HUES64 (cell line): ENCODE measurements at regions not wholly inside any gene's neighbourhood (a gene's known extent, or its start where the extent isn't known, plus 50 kb on each side); places are given as distances from the start of the nearest gene placed in this dataset.

ENCODE experiments used
- H3K27ac ChIP-seq: 2 replicates; pipeline ENCODE4 v1.7.0; 2013; ENCODE audit warnings: low read depth, low read length, inconsistent platforms
- H3K27me3 ChIP-seq: 2 replicates; pipeline ENCODE4 v1.6.1; 2013; ENCODE audit warnings: mild to moderate bottlenecking, low read length; ENCODE audit not compliant: insufficient read depth
- H3K36me3 ChIP-seq: 2 replicates; pipeline ENCODE4 v1.6.1; 2013; ENCODE audit warnings: mild to moderate bottlenecking, low read length; ENCODE audit not compliant: insufficient read depth
- H3K4me1 ChIP-seq: 2 replicates; pipeline ENCODE4 v1.6.1; 2013; ENCODE audit warnings: mild to moderate bottlenecking, low read length, moderate library complexity; ENCODE audit not compliant: insufficient read depth
- H3K4me3 ChIP-seq: 2 replicates; pipeline ENCODE4 v1.5.1; 2013; ENCODE audit warnings: mild to moderate bottlenecking, low read length, moderate library complexity
- H3K9ac ChIP-seq: 2 replicates; pipeline ENCODE4 v1.6.1; 2013; ENCODE audit warnings: mild to moderate bottlenecking, low read depth, low read length
- H3K9me3 ChIP-seq: 2 replicates; pipeline ENCODE4 v1.6.1; 2013; ENCODE audit warnings: low read depth, low read length; ENCODE audit not compliant: insufficient read depth
- WGBS: fragments of 150-250, 120-280 bp; methylation state at CpG from one replicate; pipeline ENCODE4 v1.1.7; 2013; ENCODE audit warnings: missing lambda C conversion rate; 5-methylcytosine and 5-hydroxymethylcytosine counted together

DNA sequence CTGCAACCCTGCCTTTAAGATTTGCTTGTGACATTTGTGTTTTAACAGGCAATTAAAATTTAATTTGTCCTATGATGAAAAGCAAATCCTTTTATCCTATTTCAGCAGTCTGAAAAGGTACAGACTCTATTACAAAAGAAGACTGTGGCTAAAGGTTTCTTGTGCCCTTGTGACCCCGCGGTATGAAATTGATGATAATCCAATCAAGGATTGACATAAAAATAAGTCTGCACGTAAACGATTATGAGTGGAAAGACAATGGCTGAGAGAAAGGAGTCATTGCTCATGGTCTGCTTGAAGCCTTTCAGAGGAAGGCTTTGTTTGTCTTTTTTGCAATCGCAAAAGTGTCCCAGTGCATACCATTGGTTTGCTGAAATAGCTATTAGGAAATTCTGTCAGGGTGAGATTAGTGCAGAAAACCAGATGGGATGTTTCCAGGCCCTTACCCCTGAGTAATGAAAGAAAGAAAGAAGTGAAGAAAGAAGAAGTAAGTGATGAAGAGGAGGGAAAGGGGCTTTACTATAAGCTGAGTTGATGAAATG lies 867.8 kb upstream of the CDH8 start:
- WGBS: 96% methylated on average over 5 of the region's 5 CpGs
- H3K4me3 ChIP-seq: no peak overlapping the region
- no peak overlapping the region for H3K27ac ChIP-seq
- no peak overlapping the region for H3K9ac ChIP-seq
- no peaks in the 10 kb centered on the region for H3K4me1 ChIP-seq
- no peaks in the 10 kb centered on the region for H3K9me3 ChIP-seq
- H3K27me3 ChIP-seq: no peaks in the 10 kb centered on the region
- no peaks in the 10 kb centered on the region for H3K36me3 ChIP-seq

DNA sequence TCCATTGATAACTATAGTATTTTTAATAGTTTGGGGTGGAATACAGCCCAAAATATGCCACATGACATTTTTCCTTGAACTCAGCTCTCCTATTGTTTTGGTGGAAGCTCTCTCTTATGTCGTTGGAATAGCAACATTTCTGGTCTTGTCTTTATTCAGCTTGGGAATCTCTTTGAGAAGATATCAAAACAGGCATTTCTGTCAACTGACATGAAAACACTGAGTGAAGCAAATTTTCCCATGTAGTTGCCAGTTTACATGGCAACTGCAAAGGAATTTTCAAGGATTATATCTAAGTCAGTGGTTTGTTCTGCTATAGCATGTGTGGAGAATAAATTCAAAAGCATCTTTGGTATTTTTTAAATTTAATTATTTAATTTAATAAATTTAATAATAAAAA lies 863.5 kb upstream of the CDH8 start:
- Histone ChIP-seq H3K4me1 (no peaks in the 10 kb centered on the region), H3K9ac (no peak overlapping the region)

DNA sequence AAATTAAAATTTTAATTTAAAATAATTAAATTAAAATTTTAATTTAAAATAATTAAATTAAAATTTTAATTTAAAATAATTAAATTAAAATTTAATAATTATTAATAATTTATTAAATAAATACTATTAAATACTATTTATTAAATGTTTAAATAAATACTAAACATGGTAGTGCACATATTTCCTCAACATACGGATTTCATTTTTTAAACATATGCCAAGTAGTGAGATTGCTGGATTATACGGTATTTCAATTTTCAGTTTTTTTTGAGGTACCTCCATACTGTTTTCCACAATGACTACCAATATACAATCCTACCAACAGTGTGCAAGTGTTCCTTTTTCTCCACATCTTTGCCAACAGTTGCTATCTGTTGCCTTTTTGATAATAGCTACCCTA lies 852.9 kb upstream of the CDH8 start:
- H3K9me3 ChIP-seq: peaks cover 5% of the 10 kb centered on the region; the same call in 1 of the 2 replicates
- no peaks in the 10 kb centered on the region for H3K4me1 ChIP-seq
- H3K27ac ChIP-seq: no peak overlapping the region
- no peak overlapping the region for H3K4me3 ChIP-seq
- no peaks in the 10 kb centered on the region for H3K36me3 ChIP-seq
- 100% methylated on average over 1 of the region's 2 CpGs for WGBS
- H3K27me3 ChIP-seq: no peaks in the 10 kb centered on the region
- H3K9ac ChIP-seq: no peak overlapping the region

More for the DNA sequence above, 863.5 kb upstream of the CDH8 start:
- no peak overlapping the region for H3K4me3 ChIP-seq
- 97% methylated on average over 1 of the region's 1 CpG for WGBS
- H3K36me3 ChIP-seq: no peaks in the 10 kb centered on the region
- no peak overlapping the region for H3K27ac ChIP-seq
- H3K27me3 ChIP-seq: no peaks in the 10 kb centered on the region
- no peaks in the 10 kb centered on the region for H3K9me3 ChIP-seq

DNA sequence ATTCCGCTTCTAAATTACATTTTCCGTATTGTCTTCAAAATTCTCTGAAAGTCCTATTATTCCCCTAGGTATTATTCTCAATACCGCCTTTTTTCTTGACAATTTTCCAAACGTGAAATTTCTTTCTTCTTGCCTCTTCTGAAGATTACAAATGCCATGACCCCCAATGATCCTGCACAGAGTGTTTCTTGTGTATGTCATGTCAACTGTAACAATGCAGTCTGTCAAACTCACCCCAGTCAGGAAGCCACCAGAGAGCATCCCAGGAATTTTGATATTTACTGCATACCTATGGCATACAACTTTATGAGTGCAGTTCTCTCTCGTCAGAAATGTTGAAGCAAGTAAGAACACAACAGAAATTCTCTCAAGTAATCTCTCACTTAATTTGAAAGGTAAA lies 847.3 kb upstream of the CDH8 start:
- no peak overlapping the region for H3K9ac ChIP-seq
- no peak overlapping the region for H3K27ac ChIP-seq
- H3K4me3 ChIP-seq: no peak overlapping the region
- H3K9me3 ChIP-seq: no peaks in the 10 kb centered on the region
- WGBS: 92% methylated on average over 5 of the region's 5 CpGs
- no peaks in the 10 kb centered on the region for H3K36me3 ChIP-seq
- H3K4me1 ChIP-seq: no peaks in the 10 kb centered on the region
- H3K27me3 ChIP-seq: no peaks in the 10 kb centered on the region

DNA sequence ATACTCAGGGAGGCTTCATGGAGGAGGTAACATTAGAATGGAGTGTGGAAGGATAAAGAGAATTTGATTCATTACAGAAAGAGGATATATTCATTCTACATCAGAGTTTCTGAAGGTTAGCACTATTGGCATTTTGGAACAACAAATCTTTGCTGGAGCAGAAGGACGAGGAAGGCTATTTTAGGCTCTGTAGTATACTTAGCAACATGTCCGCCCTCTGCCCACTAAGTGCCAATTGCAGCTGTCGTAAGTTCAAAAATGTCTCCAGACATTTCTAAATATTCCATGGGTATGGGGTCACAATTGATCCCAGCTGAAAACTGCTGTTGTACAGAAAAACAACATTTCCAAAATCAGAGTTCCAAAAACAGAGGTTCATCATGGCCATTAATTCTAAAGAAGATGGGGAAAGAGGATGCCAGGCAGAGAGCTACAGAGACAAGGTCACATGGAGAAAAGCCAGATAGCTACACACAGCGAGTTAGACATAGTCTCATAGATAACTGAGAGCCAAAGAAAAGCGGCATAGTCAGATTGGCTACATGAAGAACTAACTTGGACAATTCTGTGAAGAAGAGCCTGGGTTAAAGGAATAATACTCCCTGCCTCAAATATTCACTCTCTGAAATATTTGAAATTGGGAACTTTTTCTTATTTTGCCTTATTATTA lies 846.4 kb upstream of the CDH8 start:
- WGBS: 92% methylated on average over 5 of the region's 5 CpGs
- H3K9ac ChIP-seq: no peak overlapping the region
- H3K36me3 ChIP-seq: no peaks in the 10 kb centered on the region
- no peaks in the 10 kb centered on the region for H3K4me1 ChIP-seq
- H3K27ac ChIP-seq: no peak overlapping the region
- no peak overlapping the region for H3K4me3 ChIP-seq
- no peaks in the 10 kb centered on the region for H3K9me3 ChIP-seq
- H3K27me3 ChIP-seq: no peaks in the 10 kb centered on the region

DNA sequence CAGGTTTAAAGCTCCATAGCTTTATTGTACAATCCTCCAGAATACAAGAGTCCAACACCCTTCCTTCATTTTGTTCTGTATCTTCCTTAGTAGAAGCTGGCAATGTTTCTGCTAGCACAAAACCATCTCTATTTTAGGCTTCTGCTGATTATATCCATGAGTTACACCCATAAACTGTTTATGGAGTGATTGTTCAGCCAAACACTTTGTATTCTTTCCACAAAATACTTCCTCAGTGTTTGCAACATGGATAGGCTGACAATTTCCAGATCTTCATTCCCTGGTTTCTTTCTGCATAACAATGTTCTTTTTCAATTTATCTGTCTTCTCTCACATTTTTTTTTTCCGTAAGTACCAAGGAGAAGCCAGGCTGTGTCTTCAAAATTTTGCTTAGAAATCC lies 839.9 kb upstream of the CDH8 start:
- H3K4me1 ChIP-seq: no peaks in the 10 kb centered on the region
- no peak overlapping the region for H3K4me3 ChIP-seq
- no peaks in the 10 kb centered on the region for H3K9me3 ChIP-seq
- no peak overlapping the region for H3K27ac ChIP-seq
- no peak overlapping the region for H3K9ac ChIP-seq
- H3K27me3 ChIP-seq: no peaks in the 10 kb centered on the region
- no peaks in the 10 kb centered on the region for H3K36me3 ChIP-seq
- WGBS: 95% methylated on average over 1 of the region's 1 CpG

- no peaks in the 10 kb centered on the region for H3K4me1 ChIP-seq
These were observed 836.1 kb upstream of the CDH8 start for GRCh38 chr16:62872339-62872738.

GRCh38 chr16:62870554-62870953 lies 834.3 kb upstream of the CDH8 start:
- no peaks in the 10 kb centered on the region for H3K4me1 ChIP-seq

More at GRCh38 chr16:62872339-62872738, 836.1 kb upstream of the CDH8 start:
- no peak overlapping the region for H3K27ac ChIP-seq
- 100% methylated on average over 1 of the region's 1 CpG for WGBS
- H3K27me3 ChIP-seq: no peaks in the 10 kb centered on the region
- H3K9ac ChIP-seq: no peak overlapping the region
- H3K36me3 ChIP-seq: no peaks in the 10 kb centered on the region
- no peaks in the 10 kb centered on the region for H3K9me3 ChIP-seq
- no peak overlapping the region for H3K4me3 ChIP-seq

GRCh38 chr16:62869837-62870236 lies 833.6 kb upstream of the CDH8 start:
- Histone ChIP-seq H3K27ac (no peak overlapping the region; the same call in 1 of the 2 replicates), H3K9ac (no peak overlapping the region), H3K4me3 (no peak overlapping the region), H3K9me3 (no peaks in the 10 kb centered on the region), H3K4me1 (no peaks in the 10 kb centered on the region), H3K27me3 (no peaks in the 10 kb centered on the region), H3K36me3 (no peaks in the 10 kb centered on the region)
- WGBS: 56% methylated on average over 1 of the region's 4 CpGs

More at GRCh38 chr16:62870554-62870953, 834.3 kb upstream of the CDH8 start:
- H3K36me3 ChIP-seq: no peaks in the 10 kb centered on the region
- H3K27ac ChIP-seq: no peak overlapping the region
- H3K9ac ChIP-seq: no peak overlapping the region
- no peak overlapping the region for H3K4me3 ChIP-seq
- no peaks in the 10 kb centered on the region for H3K27me3 ChIP-seq
- no peaks in the 10 kb centered on the region for H3K9me3 ChIP-seq

- H3K27ac ChIP-seq: no peak overlapping the region
- no peak overlapping the region for H3K9ac ChIP-seq
- 100% methylated on average over 2 of the region's 2 CpGs for WGBS
- H3K27me3 ChIP-seq: no peaks in the 10 kb centered on the region
- H3K4me3 ChIP-seq: no peak overlapping the region
- H3K4me1 ChIP-seq: peaks cover 3% of the 10 kb centered on the region; the same call in 1 of the 2 replicates
- no peaks in the 10 kb centered on the region for H3K36me3 ChIP-seq
- no peaks in the 10 kb centered on the region for H3K9me3 ChIP-seq
These were observed 826.9 kb upstream of the CDH8 start for GRCh38 chr16:62863139-62863538.

- Histone ChIP-seq H3K27ac (no peak overlapping the region), H3K36me3 (no peaks in the 10 kb centered on the region), H3K27me3 (no peaks in the 10 kb centered on the region), H3K4me1 (no peaks in the 10 kb centered on the region), H3K4me3 (no peak overlapping the region), H3K9ac (no peak overlapping the region), H3K9me3 (no peaks in the 10 kb centered on the region)
- WGBS: 97% methylated on average over 4 of the region's 4 CpGs
These were observed 817.6 kb upstream of the CDH8 start for GRCh38 chr16:62853887-62854286.
